ENCODE measurements at regions not wholly inside any gene's neighbourhood (a gene's known extent, or its start where the extent isn't known, plus 50 kb on each side); places are given as distances from the start of the nearest gene placed in this dataset.
"Not testable (repeated sequence)": the region's sequence is repeated elsewhere in the genome, so short reads cannot be mapped to it uniquely, and the experiment has no call there.

DNA sequence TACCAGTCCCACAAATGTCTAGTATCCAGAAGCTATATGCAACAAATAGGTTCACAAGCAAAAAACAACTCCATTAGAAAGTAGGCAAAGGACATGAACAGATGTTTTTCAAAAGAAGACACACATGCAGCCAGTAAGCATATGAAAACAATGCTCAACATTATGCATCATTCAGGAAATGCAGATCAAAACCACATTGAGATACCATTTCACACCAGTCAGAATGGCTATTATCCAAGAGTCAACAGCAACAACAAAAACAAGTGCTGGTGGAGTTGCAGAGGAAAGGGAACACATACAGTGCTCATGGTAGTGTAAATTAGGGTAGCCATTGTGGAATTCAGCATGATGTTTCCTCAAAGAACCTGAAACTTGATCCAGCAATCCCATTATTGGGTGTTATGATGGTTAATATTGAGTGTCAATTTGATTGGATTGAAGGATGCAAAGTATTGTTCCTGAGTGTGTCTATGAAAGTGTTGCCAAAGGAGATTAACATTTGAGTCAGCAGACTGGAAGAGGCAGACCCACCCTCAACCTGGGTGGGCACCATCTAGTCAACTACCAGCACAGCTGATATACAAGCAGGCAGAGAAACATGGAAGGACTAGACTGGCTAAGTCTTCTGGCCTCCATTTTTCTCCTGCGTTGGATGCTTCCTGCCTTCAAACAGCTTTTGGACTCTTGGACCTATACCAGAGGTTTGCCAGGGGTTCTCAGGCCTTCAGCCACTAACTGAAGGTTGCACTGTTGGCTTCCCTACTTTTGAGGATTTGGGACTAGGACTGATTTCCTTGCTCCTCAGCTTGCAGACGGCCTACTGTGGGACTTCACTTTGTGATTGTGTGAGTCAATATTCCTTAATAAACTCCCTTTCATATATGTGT, 218.4 kb upstream of the SEMA3D start:
- Mint-ChIP-seq H3K4me1 (no peaks in the 10 kb centered on the region), H3K27ac (no peak overlapping the region), H3K9me3 (no peaks in the 10 kb centered on the region), H3K4me3 (no peak overlapping the region), H3K36me3 (no peaks in the 10 kb centered on the region), H3K27me3 (no peaks in the 10 kb centered on the region)
- DNase-seq: no peak

DNA sequence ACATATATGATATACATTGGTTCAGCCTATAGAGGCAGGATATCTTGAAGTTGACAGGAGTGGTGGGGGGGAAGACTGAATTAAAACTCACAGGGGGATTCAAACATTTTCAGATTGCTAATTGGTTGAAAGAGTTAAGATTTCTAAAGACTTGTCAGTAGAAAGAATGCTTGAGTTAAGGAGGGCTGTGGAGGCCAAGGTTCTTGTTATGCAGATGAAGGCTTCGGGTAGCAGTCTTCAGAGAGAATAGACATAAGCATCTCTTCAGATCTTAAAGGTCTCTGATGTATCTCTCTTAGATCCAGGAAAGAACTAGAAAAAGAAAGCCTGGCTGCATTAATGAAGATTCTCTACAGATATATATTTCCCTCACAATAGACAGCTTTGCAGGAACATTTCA, 209.8 kb upstream of the SEMA3D start:
- no peak for DNase-seq
- no peak overlapping the region for H3K27ac Mint-ChIP-seq
- H3K36me3 Mint-ChIP-seq: no peaks in the 10 kb centered on the region
- no peaks in the 10 kb centered on the region for H3K27me3 Mint-ChIP-seq
- no peak overlapping the region for H3K4me3 Mint-ChIP-seq
- peaks cover 2% of the 10 kb centered on the region for H3K9me3 Mint-ChIP-seq
- no peaks in the 10 kb centered on the region for H3K4me1 Mint-ChIP-seq

DNA sequence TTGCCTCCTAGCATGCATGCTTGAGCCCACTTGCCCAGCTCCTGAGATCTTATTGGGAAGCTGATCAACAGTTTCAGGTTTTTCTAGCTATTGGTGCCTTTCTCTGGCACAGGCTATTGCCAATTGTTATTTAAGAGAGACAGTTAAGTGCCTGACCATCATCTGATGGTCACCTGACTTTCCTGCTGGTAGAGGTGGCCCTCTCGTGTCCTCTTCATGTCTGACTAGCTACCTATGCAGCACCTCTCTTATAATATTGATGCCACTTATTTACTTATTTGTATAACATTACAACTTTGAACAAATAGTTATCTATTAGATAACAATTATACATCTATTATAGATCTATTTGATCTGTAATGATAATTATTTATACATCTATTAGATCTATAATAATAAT, 205.9 kb upstream of the SEMA3D start:
- no peak for DNase-seq
- H3K27ac Mint-ChIP-seq: no peak overlapping the region
- no peaks in the 10 kb centered on the region for H3K27me3 Mint-ChIP-seq
- H3K4me3 Mint-ChIP-seq: no peak overlapping the region
- H3K4me1 Mint-ChIP-seq: no peaks in the 10 kb centered on the region
- H3K9me3 Mint-ChIP-seq: peaks cover 2% of the 10 kb centered on the region
- H3K36me3 Mint-ChIP-seq: no peaks in the 10 kb centered on the region

DNA sequence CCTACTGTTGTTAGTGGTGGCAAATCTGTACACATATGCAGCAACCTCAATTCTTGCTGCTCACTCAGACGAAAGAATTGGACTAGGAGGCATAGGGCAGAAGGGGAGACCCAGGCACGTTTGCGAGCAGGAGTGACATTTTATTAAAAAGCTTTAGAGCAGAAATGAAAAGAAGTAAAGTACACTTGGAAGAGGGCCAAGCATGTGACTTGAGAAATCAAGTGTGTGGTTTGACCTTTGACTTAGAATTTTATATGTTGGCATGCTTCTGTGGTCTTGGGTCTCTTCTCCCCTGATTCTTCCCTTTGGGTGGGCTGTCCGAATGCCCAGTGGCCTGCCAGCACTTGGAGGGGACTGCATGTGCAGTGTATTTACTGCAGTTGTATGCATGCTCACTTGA, 205.5 kb upstream of the SEMA3D start:
- H3K27me3 Mint-ChIP-seq: no peaks in the 10 kb centered on the region
- H3K36me3 Mint-ChIP-seq: no peaks in the 10 kb centered on the region

DNA sequence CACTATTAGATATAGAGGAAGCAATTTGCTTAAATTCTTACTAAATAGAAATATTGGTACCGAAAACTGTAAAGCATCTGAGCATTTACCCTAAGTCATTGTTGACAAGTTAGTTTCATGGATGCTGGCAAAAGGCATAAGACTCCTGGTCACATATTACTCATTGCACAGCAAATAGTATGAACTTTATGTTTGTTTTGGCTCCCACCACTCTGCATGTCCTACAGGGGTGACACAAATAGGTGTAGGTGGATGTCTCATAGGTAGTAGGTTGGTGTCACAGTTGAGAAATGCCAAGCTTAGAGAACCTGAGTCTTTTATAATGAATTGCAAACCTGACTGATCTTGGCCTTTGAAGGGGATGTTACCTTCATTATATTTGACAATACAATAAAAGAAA, 199.6 kb upstream of the SEMA3D start:
- Mint-ChIP-seq H3K27me3 (no peaks in the 10 kb centered on the region), H3K9me3 (no peaks in the 10 kb centered on the region), H3K36me3 (no peaks in the 10 kb centered on the region), H3K27ac (no peak overlapping the region), H3K4me3 (no peak overlapping the region), H3K4me1 (no peaks in the 10 kb centered on the region)
- no peak for DNase-seq

More for the DNA sequence above, 205.5 kb upstream of the SEMA3D start:
- no peak overlapping the region for H3K27ac Mint-ChIP-seq
- peaks cover 2% of the 10 kb centered on the region for H3K9me3 Mint-ChIP-seq
- DNase-seq: no peak
- no peaks in the 10 kb centered on the region for H3K4me1 Mint-ChIP-seq
- H3K4me3 Mint-ChIP-seq: no peak overlapping the region

DNA sequence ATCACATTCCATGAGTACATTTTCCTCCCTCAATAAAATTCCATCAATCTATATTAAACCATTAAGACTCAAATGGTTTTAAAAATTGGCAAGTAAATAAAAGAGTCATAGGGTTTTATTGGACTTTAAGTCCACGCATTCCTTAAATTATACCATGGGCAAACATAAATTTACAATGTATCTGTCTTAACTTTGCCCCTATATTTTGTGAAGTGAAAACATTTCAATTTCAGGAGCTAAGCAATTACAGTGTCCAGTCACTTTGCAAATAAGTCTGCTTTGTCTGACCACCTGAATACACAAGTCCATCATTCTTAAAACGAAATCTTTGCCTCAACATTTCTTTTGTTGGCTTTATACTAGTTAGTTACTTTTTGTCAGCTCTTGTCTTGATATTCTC, 197.5 kb upstream of the SEMA3D start:
- Mint-ChIP-seq H3K4me3 (no peak overlapping the region), H3K27ac (no peak overlapping the region), H3K27me3 (no peaks in the 10 kb centered on the region), H3K9me3 (no peaks in the 10 kb centered on the region), H3K4me1 (no peaks in the 10 kb centered on the region), H3K36me3 (no peaks in the 10 kb centered on the region)
- no peak for DNase-seq

DNA sequence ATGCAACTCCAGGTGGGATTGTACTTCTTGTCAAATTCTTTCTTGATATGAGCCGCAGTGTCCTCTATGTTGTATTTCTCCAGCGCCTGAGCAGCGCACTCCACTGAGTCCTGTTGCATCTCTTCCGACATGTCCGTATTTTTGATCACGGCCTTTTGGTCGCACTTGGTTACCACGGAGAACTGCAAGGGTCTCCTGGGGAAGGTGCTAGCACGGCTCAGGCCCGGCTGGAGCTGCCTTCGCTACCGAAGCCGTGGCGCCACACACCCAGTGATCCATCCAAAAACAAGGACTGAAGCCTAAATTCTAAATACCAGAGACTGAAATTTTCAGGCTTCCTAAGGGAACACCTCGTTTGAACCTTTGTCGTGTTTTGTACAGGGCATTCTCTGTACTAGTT, 194.4 kb upstream of the SEMA3D start:
- H3K27ac Mint-ChIP-seq: no peak overlapping the region
- H3K4me3 Mint-ChIP-seq: no peak overlapping the region
- no peaks in the 10 kb centered on the region for H3K4me1 Mint-ChIP-seq
- no peak for DNase-seq
- no peaks in the 10 kb centered on the region for H3K9me3 Mint-ChIP-seq
- H3K36me3 Mint-ChIP-seq: no peaks in the 10 kb centered on the region
- H3K27me3 Mint-ChIP-seq: no peaks in the 10 kb centered on the region

DNA sequence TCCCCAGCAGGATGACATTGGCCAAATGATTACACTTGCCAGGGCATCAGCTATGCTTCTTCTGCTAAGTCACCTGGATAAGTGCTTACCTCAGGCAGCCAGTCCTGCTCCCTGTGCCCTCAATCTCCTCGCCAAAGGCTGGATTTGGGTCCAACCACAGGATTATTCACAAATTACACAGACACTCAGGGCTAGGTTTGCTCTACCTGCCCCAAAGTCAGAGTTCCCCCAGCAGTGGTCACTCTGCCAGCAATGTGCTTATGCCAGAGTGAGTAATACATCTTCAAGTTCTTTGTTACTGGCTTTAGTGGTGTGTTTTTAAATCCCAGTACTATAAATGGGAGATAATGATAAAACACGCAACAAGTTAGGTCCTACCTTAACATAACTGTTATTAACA, 189.7 kb upstream of the SEMA3D start:
- no peak overlapping the region for H3K4me3 Mint-ChIP-seq
- DNase-seq: no peak
- H3K27me3 Mint-ChIP-seq: no peaks in the 10 kb centered on the region
- H3K36me3 Mint-ChIP-seq: no peaks in the 10 kb centered on the region
- H3K4me1 Mint-ChIP-seq: no peaks in the 10 kb centered on the region
- H3K27ac Mint-ChIP-seq: no peak overlapping the region
- no peaks in the 10 kb centered on the region for H3K9me3 Mint-ChIP-seq

DNA sequence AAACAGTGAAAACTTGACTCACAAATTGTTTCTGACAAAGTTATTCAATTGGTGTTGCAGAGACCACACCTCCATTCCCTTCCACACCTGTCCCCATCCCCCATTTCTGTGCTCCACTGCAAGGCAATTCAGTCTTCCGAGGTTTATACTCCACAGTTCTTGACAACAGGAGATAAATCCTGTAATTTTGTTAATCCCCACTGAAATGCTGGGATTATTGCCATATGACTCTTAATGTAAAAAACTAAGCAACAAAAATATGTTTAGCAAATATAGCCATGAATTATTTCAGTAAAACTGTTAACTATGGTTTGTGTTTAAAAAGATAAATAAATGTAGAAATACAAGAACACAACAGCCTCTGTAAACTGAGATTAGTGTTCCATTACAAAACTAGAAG, 170.1 kb upstream of the SEMA3D start:
- Mint-ChIP-seq H3K27me3 (no peaks in the 10 kb centered on the region), H3K4me3 (no peak overlapping the region), H3K27ac (no peak overlapping the region), H3K36me3 (no peaks in the 10 kb centered on the region), H3K9me3 (no peaks in the 10 kb centered on the region), H3K4me1 (no peaks in the 10 kb centered on the region)
- DNase-seq: no peak

DNA sequence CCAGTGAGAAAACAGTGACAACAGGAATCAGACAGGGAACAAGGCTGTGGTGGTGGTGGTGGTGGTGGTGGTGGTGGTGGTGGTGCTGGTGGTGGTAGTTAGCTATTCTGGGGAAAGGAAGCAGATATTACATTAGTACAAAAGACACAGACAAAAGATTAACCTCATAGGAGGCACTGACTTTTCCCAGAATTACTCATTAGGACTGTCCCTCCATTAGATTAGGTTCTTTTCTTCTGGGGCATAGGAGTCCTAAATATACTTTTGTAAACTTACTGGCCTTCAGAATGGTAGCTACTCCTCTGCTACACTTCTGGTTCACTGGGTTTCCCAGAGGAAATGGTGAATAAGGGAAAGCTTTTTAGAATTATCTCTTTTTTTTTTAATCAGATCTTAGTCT, 156.6 kb upstream of the SEMA3D start:
- H3K27ac Mint-ChIP-seq: no peak overlapping the region
- H3K4me3 Mint-ChIP-seq: no peak overlapping the region
- no peak for DNase-seq
- H3K27me3 Mint-ChIP-seq: no peaks in the 10 kb centered on the region
- H3K9me3 Mint-ChIP-seq: no peaks in the 10 kb centered on the region
- H3K4me1 Mint-ChIP-seq: no peaks in the 10 kb centered on the region
- no peaks in the 10 kb centered on the region for H3K36me3 Mint-ChIP-seq

DNA sequence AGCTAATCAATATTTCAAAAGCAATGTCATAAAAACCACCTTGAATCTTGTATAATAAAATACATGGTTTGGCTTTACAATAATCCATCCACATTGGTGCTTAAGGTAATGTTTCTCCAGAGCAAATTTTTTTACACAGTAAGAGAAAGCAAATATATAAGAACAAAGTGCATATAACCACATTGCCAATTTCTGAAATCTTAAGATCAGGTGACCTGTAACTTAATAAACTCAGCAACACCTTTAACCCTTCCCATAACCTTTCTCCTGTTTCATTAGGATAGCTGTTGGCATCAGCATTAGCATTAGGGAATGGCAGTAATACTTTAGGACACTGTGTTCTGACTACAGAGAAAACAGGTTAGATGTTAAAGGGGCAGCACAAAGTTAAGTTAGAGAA, 155.9 kb upstream of the SEMA3D start:
- Mint-ChIP-seq H3K27ac (no peak overlapping the region), H3K9me3 (no peaks in the 10 kb centered on the region), H3K4me3 (no peak overlapping the region), H3K4me1 (no peaks in the 10 kb centered on the region), H3K27me3 (no peaks in the 10 kb centered on the region), H3K36me3 (no peaks in the 10 kb centered on the region)
- no peak for DNase-seq

DNA sequence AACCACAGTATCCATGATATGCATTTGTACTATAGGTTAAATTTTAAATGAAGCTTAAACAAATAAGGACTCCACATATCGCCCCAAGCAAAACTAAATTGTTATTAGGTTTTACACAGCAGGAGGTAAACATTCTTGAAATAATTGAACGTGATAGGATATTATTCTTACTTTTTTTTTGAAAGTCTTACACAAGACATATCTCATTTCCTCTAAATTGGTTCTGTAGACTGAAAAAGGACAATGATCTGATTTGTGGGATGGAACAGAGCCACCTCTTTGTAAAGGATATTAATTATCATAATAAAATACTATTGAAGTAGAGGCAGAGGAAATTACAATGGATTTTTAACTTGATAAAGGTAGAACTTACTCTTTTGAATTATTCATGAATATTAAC, 155.1 kb upstream of the SEMA3D start:
- DNase-seq: no peak
- Mint-ChIP-seq H3K4me3 (no peak overlapping the region), H3K27ac (no peak overlapping the region), H3K4me1 (no peaks in the 10 kb centered on the region), H3K9me3 (peaks cover 2% of the 10 kb centered on the region), H3K27me3 (no peaks in the 10 kb centered on the region), H3K36me3 (no peaks in the 10 kb centered on the region)

DNA sequence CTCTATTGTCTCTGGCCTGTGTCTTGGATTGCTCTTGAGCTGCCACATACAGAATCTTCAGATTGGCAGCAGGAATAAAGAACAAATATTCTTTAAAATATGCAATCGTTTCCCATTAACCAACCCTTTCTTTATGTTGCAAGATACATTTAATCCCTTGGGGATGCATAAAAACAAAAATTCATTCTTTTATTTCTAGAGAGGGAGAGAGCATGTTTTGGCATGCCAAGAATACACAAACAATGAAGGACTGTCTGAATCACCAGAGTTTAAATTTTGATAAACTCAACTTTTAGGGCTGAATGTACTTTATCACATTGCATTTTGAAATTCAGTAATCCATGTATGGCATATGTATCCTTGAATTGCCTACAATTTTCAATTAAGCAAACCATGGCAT, 154.3 kb upstream of the SEMA3D start:
- Mint-ChIP-seq H3K36me3 (no peaks in the 10 kb centered on the region), H3K9me3 (peaks cover 2% of the 10 kb centered on the region), H3K27me3 (no peaks in the 10 kb centered on the region), H3K27ac (no peak overlapping the region), H3K4me3 (no peak overlapping the region), H3K4me1 (no peaks in the 10 kb centered on the region)
- DNase-seq: no peak

DNA sequence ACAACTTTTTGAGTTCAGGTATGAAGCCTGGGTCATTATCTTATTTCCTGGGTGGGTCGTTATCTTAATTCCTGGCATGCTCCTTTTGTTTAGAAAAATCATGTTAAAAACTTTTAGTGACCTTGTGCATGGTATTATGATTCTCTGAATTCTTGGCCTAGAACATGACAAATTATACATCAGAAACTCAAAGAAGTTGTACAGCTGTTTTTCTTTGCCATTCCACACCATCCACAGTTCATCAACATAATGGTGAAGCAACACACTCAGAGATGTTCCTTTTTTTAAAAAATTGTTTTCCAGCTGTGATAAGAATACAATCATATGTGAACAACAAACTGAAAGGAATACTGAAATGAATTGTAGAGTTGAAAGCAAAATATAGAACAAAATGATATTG, 149.2 kb upstream of the SEMA3D start:
- Mint-ChIP-seq H3K36me3 (no peaks in the 10 kb centered on the region), H3K27me3 (no peaks in the 10 kb centered on the region), H3K9me3 (peaks cover 5% of the 10 kb centered on the region), H3K4me1 (no peaks in the 10 kb centered on the region), H3K27ac (no peak overlapping the region), H3K4me3 (no peak overlapping the region)
- no peak for DNase-seq

DNA sequence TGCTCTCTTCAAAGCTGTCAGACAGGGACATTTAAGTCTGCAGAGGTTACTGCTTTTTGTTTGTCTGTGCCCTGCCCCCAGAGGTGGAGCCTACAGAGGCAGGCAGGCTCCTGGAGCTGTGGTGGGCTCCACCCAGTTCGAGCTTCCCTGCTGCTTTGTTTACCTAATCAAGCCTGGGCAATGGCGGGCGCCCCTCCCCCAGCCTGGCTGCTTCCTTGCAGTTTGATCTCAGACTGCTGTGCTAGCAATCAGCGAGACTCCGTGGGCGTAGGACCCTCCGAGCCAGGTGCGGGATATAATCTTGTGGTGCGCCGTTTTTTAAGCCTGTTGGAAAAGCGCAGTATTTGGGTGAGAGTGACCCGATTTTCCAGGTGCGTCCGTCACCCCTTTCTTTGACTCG, 148.3 kb upstream of the SEMA3D start:
- not testable (repeated sequence) for H3K4me1 Mint-ChIP-seq, H3K27ac Mint-ChIP-seq, H3K9me3 Mint-ChIP-seq, DNase-seq, H3K4me3 Mint-ChIP-seq, H3K27me3 Mint-ChIP-seq, H3K36me3 Mint-ChIP-seq

DNA sequence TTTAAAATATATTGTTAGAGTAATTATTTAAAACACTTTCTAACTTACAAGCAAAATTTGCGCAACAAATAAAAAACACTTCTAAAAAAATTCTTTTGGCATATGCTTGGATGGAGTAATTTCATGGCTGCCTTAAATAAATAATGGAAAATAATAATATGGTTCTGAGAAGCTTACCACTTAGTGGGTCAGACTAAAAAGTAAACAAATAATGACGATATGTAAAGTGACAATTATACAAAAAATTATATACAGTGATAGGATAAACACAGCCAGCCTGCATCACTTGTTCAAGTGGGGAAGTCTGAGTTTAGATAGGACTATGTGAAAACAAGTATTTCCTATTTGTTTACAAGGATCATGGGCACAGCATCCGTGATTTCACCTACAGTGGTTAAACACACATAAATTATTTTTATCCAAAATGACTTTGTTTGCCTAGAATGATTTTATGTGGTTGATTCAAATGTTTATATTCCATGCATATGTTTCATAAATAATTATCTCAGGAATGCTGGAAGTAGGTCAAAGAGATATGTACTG, 141.7 kb upstream of the SEMA3D start:
- no peaks in the 10 kb centered on the region for H3K27me3 Mint-ChIP-seq
- H3K36me3 Mint-ChIP-seq: no peaks in the 10 kb centered on the region
- no peaks in the 10 kb centered on the region for H3K4me1 Mint-ChIP-seq
- H3K4me3 Mint-ChIP-seq: no peak overlapping the region
- no peak for DNase-seq
- H3K9me3 Mint-ChIP-seq: no peaks in the 10 kb centered on the region
- no peak overlapping the region for H3K27ac Mint-ChIP-seq
